Neural crest cell (in vitro differentiated cells): ENCODE measurements at regions not wholly inside any gene's neighbourhood (a gene's known extent, or its start where the extent isn't known, plus 50 kb on each side); places are given as distances from the start of the nearest gene placed in this dataset.

Experiments
- DNase-seq: peaks from one replicate; pipeline ENCODE4 v3.0.0; 2021; ENCODE audit warnings: low read depth, mixed read lengths, low spot score
- H3K27ac Mint-ChIP-seq: one replicate; pipeline ENCODE4 v1.8.0; 2021; ENCODE audit warnings: mild to moderate bottlenecking, mixed read lengths; ENCODE audit not compliant: unreplicated experiment
- H3K27me3 Mint-ChIP-seq: 2 replicates; pipeline ENCODE4 v1.8.0; 2021; ENCODE audit warnings: low read depth, mild to moderate bottlenecking, mixed read lengths
- H3K36me3 Mint-ChIP-seq: 2 replicates; pipeline ENCODE4 v1.8.0; 2021; ENCODE audit warnings: low read depth, mild to moderate bottlenecking, mixed read lengths
- H3K4me1 Mint-ChIP-seq: 2 replicates; pipeline ENCODE4 v1.8.0; 2021; ENCODE audit warnings: mixed read lengths
- H3K4me3 Mint-ChIP-seq: one replicate; pipeline ENCODE4 v1.8.0; 2021; ENCODE audit warnings: mild to moderate bottlenecking, mixed read lengths
- H3K9me3 Mint-ChIP-seq: 2 replicates; pipeline ENCODE4 v1.8.0; 2021; ENCODE audit warnings: mixed read lengths
- CTCF ChIP-seq: fragments of 200-600 bp; sonication (generic); conservative IDR thresholded peaks from 2 replicates; pipeline ENCODE4 v1.5.0; 2021; ENCODE audit warnings: antibody characterized with exemption, mild to moderate bottlenecking

DNA sequence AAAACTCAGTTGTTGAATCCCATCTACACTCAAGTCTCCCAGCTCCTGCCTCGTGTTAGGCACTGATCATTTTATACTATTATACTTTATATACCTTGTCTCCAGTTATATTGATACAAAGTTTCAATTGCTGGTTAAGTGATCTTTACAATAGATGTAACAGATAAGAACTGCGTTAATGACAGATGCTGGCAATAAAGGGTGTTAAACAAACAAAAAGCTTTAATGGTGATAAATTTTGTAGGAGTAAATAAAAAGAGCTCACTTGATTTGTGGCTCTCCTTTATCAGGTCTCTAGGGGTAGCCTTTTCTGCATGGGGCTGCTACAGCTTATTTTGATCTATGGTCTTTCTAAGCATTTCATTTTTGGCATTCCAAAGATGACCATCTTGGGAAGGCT is 106.9 kb upstream of the GAREM1 start:
- peaks cover 5% of the 10 kb centered on the region for H3K4me1 Mint-ChIP-seq
- DNase-seq: no peak
- H3K4me3 Mint-ChIP-seq: no peak overlapping the region
- H3K36me3 Mint-ChIP-seq: no peaks in the 10 kb centered on the region
- no peaks in the 10 kb centered on the region for H3K27me3 Mint-ChIP-seq
- no peak overlapping the region for H3K27ac Mint-ChIP-seq
- H3K9me3 Mint-ChIP-seq: peaks cover 3% of the 10 kb centered on the region
- no peak for TF ChIP-seq CTCF

DNA sequence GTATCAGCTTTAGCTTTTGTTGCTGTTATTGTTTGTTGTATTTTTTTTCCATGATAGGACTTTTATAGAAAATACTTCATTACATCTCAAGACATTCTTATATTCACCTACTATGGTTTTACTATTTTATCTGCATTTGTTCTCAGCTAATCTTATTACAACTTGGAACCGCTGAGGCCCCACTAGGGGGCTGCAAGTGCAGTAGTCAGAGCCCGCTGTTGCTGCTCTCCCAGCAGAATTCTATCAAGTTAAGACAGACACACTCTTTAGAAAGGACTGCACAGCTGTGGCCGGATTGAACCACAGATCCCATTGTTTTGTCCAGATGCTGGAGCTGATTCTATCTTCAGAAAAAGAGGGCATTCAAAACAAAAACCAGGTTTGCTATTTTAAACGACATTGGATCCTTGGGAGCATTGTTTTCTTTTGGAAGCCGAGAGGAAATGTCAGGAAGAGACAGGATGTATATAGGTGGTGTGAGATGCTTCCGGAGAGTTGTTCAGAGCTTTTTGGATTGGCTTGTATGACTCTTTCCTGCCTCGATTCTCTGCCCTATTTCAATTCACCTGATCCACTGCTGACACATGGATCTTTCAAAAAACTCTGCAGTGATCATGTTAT is 105.7 kb upstream of the GAREM1 start:
- peak; percentile 66 for TF ChIP-seq CTCF

DNA sequence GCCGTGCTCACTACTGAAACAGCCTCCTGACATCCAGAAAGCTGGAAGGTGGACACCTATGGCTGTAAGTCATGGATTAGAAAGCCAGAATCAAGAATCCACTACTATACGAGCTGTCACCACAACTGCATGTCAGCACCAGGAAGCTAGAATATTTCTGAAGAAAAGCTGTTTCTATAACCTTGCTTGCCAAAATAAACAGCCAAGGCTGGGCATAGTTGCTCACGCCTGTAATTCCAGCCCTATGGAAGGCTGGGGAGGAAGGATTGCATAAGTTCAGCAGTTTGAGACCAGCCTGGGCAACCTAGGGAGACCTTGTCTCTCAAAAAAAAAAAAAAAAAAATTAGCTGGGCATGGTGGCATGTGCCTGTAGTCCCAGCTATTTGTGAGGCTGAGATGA is 96.3 kb upstream of the GAREM1 start:
- Mint-ChIP-seq H3K4me1 (no peaks in the 10 kb centered on the region), H3K9me3 (peaks cover 12% of the 10 kb centered on the region), H3K4me3 (no peak overlapping the region), H3K27me3 (no peaks in the 10 kb centered on the region), H3K36me3 (peaks cover 2% of the 10 kb centered on the region), H3K27ac (no peak overlapping the region)
- no peak for TF ChIP-seq CTCF
- DNase-seq: no peak

More for the DNA sequence above, 105.7 kb upstream of the GAREM1 start:
- DNase-seq: peak; percentile 34
- H3K27ac Mint-ChIP-seq: no peak overlapping the region
- peaks cover 5% of the 10 kb centered on the region for H3K4me1 Mint-ChIP-seq
- H3K27me3 Mint-ChIP-seq: no peaks in the 10 kb centered on the region
- no peak overlapping the region for H3K4me3 Mint-ChIP-seq
- no peaks in the 10 kb centered on the region for H3K36me3 Mint-ChIP-seq
- peaks cover 3% of the 10 kb centered on the region for H3K9me3 Mint-ChIP-seq

DNA sequence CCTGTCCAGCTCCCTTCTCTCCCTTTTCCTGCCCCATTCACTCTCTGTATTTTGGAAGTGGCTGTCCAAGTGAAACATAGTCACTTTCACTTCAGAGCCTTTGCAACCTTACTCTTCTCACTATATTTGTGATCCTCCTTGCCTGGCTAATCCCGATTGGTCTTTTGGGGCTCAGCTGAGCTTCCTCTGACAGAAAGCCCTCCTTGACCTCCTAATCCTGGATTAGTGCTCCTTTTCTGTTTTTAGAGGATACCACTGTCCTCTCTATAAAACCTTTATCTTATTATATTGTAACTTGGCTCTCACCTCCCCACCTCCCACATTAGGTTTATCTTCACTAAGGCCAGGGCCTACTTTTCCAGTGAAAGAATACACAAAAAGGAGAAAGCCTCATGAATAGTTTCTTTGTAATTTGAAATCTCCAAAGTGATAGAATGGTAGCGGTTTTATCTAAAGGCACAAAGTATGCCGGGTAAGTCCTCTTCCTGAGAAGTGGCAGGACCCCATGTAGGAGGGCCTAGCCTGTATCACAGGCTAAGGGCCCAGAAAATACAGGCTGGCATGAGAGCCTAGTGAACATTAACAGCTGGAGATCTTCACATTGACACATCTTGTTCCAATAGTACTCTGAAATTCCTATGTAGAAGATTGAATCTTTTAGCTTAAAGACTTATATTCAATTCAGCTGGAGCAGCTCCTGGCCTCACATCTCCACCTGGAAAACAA is 83.1 kb upstream of the GAREM1 start:
- Mint-ChIP-seq H3K36me3 (no peaks in the 10 kb centered on the region), H3K27me3 (no peaks in the 10 kb centered on the region), H3K4me1 (peaks cover 6% of the 10 kb centered on the region), H3K9me3 (peaks cover 3% of the 10 kb centered on the region), H3K27ac (peak overlapping the region; percentile 13), H3K4me3 (no peak overlapping the region)
- no peak for DNase-seq
- no peak for TF ChIP-seq CTCF

- no peak for TF ChIP-seq CTCF
- no peak overlapping the region for H3K4me3 Mint-ChIP-seq
- no peaks in the 10 kb centered on the region for H3K27me3 Mint-ChIP-seq
These were observed 82.5 kb upstream of the GAREM1 start for GRCh38 chr18:32553174-32553573.

More at GRCh38 chr18:32553174-32553573, 82.5 kb upstream of the GAREM1 start:
- no peaks in the 10 kb centered on the region for H3K36me3 Mint-ChIP-seq
- peaks cover 11% of the 10 kb centered on the region for H3K4me1 Mint-ChIP-seq
- DNase-seq: no peak
- H3K9me3 Mint-ChIP-seq: peaks cover 3% of the 10 kb centered on the region
- H3K27ac Mint-ChIP-seq: no peak overlapping the region
